Panc1 (cell line): ENCODE measurements at regions not wholly inside any gene's neighbourhood (a gene's known extent, or its start where the extent isn't known, plus 50 kb on each side); places are given as distances from the start of the nearest gene placed in this dataset.

Source experiments
- ATAC-seq: fragments of 200-7000 bp; cut with Tn5 transposase; 2 replicates; pipeline ENCODE4 v1.9.1; 2020; ENCODE audit warnings: mild to moderate bottlenecking, moderate library complexity
- BruUV-seq: library from RNA; stranded (reverse); fragments of 400-500 nt; replicated peaks from 2 replicates; lab custom pipeline; 2021; lab: Mats Ljungman, UMichigan
- CTCF ChIA-PET: fragments of 300-600 bp; sonication (Branson Sonifier 250); formaldehyde crosslinking; loops from one replicate; lab custom pipeline; 2022; ENCODE audit warnings: antibody characterized with exemption; lab: Charles Lee
- POLR2A ChIA-PET: fragments of 300-600 bp; sonication (Branson Sonifier 250); formaldehyde crosslinking; loops from one replicate; lab custom pipeline; 2022; ENCODE audit warnings: antibody characterized with exemption; lab: Charles Lee
- DNase-seq: peaks from one replicate; pipeline ENCODE4 v3.0.0-alpha.2; 2010; ENCODE audit warnings: low read depth, low spot score
- H3K27ac ChIP-seq: 2 replicates; pipeline ENCODE4 v1.5.1; 2011; ENCODE audit warnings: mild to moderate bottlenecking, low read length, inconsistent platforms
- H3K27me3 ChIP-seq: fragments of 200-500 bp; sonication (Bioruptor generic); 2 replicates; pipeline ENCODE4 v1.6.0; 2014; ENCODE audit warnings: low read length, inconsistent platforms; ENCODE audit not compliant: control insufficient read depth, insufficient read depth
- H3K36me3 ChIP-seq: fragments of 200-500 bp; sonication (Bioruptor generic); 2 replicates; pipeline ENCODE4 v1.5.1; 2014; ENCODE audit warnings: inconsistent platforms, mild to moderate bottlenecking, low read length, moderate library complexity; ENCODE audit not compliant: control insufficient read depth, insufficient read depth
- H3K4me1 ChIP-seq: 2 replicates; pipeline ENCODE4 v1.5.1; 2011; ENCODE audit warnings: inconsistent platforms, mild to moderate bottlenecking, low read length, moderate library complexity; ENCODE audit not compliant: control insufficient read depth, insufficient read depth
- H3K4me3 ChIP-seq, 2 experiments: 2 replicates each; pipeline ENCODE4 v1.5.1; 2011 to 2012; ENCODE audit warnings: low read depth in 2 of 2, low read length in 2 of 2, mild to moderate bottlenecking in 2 of 2, inconsistent platforms in 1 of 2, moderate library complexity in 1 of 2
- H3K9me3 ChIP-seq: fragments of 200-500 bp; sonication (Bioruptor generic); 2 replicates; pipeline ENCODE4 v1.5.1; 2014; ENCODE audit warnings: low read depth, mild to moderate bottlenecking, inconsistent platforms, low read length, moderate library complexity; ENCODE audit not compliant: control insufficient read depth, insufficient read depth
- POLR2AphosphoS5 ChIP-seq: IDR thresholded peaks from 2 replicates; pipeline ENCODE4 v1.6.1; 2012; ENCODE audit warnings: mild to moderate bottlenecking, low read depth, low read length, moderate library complexity
- SIN3A ChIP-seq: IDR thresholded peaks from 2 replicates; pipeline ENCODE4 v1.6.1; 2012; ENCODE audit warnings: low read depth, mild to moderate bottlenecking, low read length, moderate library complexity, borderline replicate concordance; ENCODE audit not compliant: insufficient read depth
- TCF7L2 ChIP-seq: IDR thresholded peaks from 2 replicates; pipeline ENCODE4 v1.6.1; 2011; ENCODE audit warnings: mild to moderate bottlenecking, low read depth, low read length, inconsistent platforms
- in situ Hi-C: cut with HindIII; loops from 2 replicates; pipeline ENCODE4 v1.10.0; 2016; ENCODE audit warnings: low sequenced_read_pairs, low pct_unique_long_range_greater_than_20kb
- intact Hi-C: fragments of 100-400 bp; cut with micrococcal nuclease; formaldehyde crosslinking; loops from one replicate; pipeline ENCODE4 v1.10.0; 2022; ENCODE audit not compliant: unreplicated experiment
- TF ChIP-seq, protein P1 (sequence below): fragments of 450-650 bp; IDR thresholded peaks from 2 replicates; pipeline ENCODE4 v1.5.1; 2017; ENCODE audit warnings: mild to moderate bottlenecking
- TF ChIP-seq, protein P2 (sequence below), 2 experiments: IDR thresholded peaks; 2 replicates each; pipeline ENCODE4 v1.6.1; 2011 to 2012; ENCODE audit warnings: low read depth in 2 of 2, control low read depth in 1 of 2, low read length in 1 of 2, mild to moderate bottlenecking in 1 of 2, moderate library complexity in 1 of 2; ENCODE audit not compliant: insufficient read depth in 1 of 2

DNA sequence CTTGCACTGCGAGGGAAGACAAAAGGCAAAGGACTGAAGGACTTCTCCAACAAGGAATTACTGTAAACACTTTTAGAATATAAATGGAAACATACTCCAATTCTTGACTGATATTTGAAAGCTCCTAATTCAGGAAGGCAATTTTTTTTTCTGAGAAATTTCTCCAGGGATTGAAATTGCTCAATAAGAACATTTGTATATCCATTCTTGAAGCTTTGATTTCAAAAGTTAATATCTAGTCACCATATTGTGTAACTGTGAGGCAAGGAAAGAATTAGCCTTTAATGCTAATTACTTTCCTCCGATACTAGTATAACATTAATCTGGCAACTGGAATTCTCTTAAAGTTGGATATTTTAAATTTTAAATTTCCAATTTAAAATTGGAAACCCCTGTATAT lies 188.4 kb upstream of the COL1A2 start:
- no peak for DNase-seq
- Histone ChIP-seq H3K27ac (no peak overlapping the region), H3K36me3 (no peaks in the 10 kb centered on the region), H3K9me3 (no peaks in the 10 kb centered on the region), H3K4me1 (no peaks in the 10 kb centered on the region), H3K4me3 (no peak overlapping the region), H3K27me3 (no peaks in the 10 kb centered on the region)
- ATAC-seq: no peak
- TF ChIP-seq, protein P1, sequence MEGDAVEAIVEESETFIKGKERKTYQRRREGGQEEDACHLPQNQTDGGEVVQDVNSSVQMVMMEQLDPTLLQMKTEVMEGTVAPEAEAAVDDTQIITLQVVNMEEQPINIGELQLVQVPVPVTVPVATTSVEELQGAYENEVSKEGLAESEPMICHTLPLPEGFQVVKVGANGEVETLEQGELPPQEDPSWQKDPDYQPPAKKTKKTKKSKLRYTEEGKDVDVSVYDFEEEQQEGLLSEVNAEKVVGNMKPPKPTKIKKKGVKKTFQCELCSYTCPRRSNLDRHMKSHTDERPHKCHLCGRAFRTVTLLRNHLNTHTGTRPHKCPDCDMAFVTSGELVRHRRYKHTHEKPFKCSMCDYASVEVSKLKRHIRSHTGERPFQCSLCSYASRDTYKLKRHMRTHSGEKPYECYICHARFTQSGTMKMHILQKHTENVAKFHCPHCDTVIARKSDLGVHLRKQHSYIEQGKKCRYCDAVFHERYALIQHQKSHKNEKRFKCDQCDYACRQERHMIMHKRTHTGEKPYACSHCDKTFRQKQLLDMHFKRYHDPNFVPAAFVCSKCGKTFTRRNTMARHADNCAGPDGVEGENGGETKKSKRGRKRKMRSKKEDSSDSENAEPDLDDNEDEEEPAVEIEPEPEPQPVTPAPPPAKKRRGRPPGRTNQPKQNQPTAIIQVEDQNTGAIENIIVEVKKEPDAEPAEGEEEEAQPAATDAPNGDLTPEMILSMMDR: no peak
- no peak for TF ChIP-seq TCF7L2
- TF ChIP-seq POLR2AphosphoS5: no peak
- TF ChIP-seq, protein P2, sequence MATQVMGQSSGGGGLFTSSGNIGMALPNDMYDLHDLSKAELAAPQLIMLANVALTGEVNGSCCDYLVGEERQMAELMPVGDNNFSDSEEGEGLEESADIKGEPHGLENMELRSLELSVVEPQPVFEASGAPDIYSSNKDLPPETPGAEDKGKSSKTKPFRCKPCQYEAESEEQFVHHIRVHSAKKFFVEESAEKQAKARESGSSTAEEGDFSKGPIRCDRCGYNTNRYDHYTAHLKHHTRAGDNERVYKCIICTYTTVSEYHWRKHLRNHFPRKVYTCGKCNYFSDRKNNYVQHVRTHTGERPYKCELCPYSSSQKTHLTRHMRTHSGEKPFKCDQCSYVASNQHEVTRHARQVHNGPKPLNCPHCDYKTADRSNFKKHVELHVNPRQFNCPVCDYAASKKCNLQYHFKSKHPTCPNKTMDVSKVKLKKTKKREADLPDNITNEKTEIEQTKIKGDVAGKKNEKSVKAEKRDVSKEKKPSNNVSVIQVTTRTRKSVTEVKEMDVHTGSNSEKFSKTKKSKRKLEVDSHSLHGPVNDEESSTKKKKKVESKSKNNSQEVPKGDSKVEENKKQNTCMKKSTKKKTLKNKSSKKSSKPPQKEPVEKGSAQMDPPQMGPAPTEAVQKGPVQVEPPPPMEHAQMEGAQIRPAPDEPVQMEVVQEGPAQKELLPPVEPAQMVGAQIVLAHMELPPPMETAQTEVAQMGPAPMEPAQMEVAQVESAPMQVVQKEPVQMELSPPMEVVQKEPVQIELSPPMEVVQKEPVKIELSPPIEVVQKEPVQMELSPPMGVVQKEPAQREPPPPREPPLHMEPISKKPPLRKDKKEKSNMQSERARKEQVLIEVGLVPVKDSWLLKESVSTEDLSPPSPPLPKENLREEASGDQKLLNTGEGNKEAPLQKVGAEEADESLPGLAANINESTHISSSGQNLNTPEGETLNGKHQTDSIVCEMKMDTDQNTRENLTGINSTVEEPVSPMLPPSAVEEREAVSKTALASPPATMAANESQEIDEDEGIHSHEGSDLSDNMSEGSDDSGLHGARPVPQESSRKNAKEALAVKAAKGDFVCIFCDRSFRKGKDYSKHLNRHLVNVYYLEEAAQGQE (IDR thresholded peaks at IDR 0.05; ENCODE audit: insufficient read depth in 1 of 2, low read depth in 2 of 2, low read length in 1 of 2): no peak
- BruUV-seq: no TSS peak
- in situ Hi-C loops: no loop called here
- intact Hi-C loops: no loop called here
- ChIA-PET POLR2A (interaction anchor here (0.6 kb wide), 1 partner anchor 1717 kb away, joined by 3 read pairs; no protein-coding TSS in a partner anchor), CTCF (no interaction called here)

DNA sequence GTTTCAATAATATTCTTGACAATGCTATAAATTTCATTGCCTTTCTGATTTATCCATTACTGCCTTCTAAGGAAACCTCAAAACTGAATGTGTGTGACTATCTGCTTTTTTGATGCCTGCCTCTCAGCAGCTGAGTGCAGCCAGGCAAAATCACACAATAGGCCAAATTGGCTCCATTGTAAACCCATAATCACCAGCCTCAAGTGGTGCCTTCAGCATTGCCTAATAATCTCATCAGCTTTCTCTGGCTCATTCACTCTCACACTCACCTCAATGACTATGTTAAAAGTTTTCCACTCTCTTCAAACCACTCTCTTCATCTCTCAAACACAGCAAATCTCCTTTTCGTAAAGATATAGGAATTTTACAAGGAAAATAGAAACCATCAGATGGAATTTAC lies 182.5 kb upstream of the COL1A2 start:
- H3K9me3 ChIP-seq: no peaks in the 10 kb centered on the region
- ChIA-PET POLR2A (no interaction called here), CTCF (no interaction called here)
- no peak for DNase-seq
- no peaks in the 10 kb centered on the region for H3K36me3 ChIP-seq
- no peak for ATAC-seq
- H3K27me3 ChIP-seq: no peaks in the 10 kb centered on the region
- H3K4me1 ChIP-seq: no peaks in the 10 kb centered on the region
- BruUV-seq: no TSS peak
- no peak overlapping the region for H3K4me3 ChIP-seq
- no peak for TF ChIP-seq SIN3A
- TF ChIP-seq, protein P2 (IDR thresholded peaks at IDR 0.05; ENCODE audit: insufficient read depth in 1 of 2, low read depth in 2 of 2, low read length in 1 of 2): no peak
- no peak for TF ChIP-seq TCF7L2
- TF ChIP-seq, protein P1: no peak
- no peak for TF ChIP-seq POLR2AphosphoS5
- intact Hi-C loops: no loop called here
- in situ Hi-C loops: no loop called here
- H3K27ac ChIP-seq: no peak overlapping the region
